ENCODE measurements at regions not wholly inside any gene's neighbourhood (a gene's known extent, or its start where the extent isn't known, plus 50 kb on each side); places are given as distances from the start of the nearest gene placed in this dataset.

DNA sequence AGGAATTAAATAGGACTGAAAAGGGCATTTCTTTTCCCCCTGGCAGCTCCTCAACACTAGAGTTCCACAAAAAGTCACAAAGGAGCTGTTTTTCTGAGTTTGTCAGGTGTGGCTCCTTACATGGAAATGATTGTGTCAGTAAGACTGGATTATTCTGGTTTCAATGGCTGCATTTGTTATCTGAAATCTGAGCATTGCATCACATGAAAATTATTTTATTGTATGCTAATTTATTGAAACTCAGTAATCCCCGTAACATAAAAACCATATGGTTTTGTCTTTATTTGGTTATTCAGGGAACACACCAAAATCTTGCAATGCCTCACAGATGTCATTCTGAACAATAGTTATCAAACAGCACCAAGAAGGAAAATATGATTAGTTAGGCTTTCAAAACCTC, 439.7 kb upstream of the TNP1 start:
- TF ChIP-seq EGR1 (IDR thresholded peaks at IDR 0.05; ENCODE audit: borderline replicate concordance in 1 of 2, low read depth in 2 of 2, low read length in 2 of 2), result no peak
- TF ChIP-seq, protein P1, sequence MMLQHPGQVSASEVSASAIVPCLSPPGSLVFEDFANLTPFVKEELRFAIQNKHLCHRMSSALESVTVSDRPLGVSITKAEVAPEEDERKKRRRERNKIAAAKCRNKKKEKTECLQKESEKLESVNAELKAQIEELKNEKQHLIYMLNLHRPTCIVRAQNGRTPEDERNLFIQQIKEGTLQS (IDR thresholded peaks at IDR 0.05; ENCODE audit: borderline replicate concordance, extremely low read depth, low read depth, low read length), result no peak
- TF ChIP-seq, protein P2, sequence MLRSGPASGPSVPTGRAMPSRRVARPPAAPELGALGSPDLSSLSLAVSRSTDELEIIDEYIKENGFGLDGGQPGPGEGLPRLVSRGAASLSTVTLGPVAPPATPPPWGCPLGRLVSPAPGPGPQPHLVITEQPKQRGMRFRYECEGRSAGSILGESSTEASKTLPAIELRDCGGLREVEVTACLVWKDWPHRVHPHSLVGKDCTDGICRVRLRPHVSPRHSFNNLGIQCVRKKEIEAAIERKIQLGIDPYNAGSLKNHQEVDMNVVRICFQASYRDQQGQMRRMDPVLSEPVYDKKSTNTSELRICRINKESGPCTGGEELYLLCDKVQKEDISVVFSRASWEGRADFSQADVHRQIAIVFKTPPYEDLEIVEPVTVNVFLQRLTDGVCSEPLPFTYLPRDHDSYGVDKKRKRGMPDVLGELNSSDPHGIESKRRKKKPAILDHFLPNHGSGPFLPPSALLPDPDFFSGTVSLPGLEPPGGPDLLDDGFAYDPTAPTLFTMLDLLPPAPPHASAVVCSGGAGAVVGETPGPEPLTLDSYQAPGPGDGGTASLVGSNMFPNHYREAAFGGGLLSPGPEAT (IDR thresholded peaks at IDR 0.05; ENCODE audit: low read depth), result no peak
- no peak for TF ChIP-seq EP300 (IDR thresholded peaks at IDR 0.05; ENCODE audit: borderline replicate concordance in 1 of 2, control insufficient read depth in 1 of 2, low read depth in 2 of 2, low read length in 2 of 2)
- TF ChIP-seq, protein P3, sequence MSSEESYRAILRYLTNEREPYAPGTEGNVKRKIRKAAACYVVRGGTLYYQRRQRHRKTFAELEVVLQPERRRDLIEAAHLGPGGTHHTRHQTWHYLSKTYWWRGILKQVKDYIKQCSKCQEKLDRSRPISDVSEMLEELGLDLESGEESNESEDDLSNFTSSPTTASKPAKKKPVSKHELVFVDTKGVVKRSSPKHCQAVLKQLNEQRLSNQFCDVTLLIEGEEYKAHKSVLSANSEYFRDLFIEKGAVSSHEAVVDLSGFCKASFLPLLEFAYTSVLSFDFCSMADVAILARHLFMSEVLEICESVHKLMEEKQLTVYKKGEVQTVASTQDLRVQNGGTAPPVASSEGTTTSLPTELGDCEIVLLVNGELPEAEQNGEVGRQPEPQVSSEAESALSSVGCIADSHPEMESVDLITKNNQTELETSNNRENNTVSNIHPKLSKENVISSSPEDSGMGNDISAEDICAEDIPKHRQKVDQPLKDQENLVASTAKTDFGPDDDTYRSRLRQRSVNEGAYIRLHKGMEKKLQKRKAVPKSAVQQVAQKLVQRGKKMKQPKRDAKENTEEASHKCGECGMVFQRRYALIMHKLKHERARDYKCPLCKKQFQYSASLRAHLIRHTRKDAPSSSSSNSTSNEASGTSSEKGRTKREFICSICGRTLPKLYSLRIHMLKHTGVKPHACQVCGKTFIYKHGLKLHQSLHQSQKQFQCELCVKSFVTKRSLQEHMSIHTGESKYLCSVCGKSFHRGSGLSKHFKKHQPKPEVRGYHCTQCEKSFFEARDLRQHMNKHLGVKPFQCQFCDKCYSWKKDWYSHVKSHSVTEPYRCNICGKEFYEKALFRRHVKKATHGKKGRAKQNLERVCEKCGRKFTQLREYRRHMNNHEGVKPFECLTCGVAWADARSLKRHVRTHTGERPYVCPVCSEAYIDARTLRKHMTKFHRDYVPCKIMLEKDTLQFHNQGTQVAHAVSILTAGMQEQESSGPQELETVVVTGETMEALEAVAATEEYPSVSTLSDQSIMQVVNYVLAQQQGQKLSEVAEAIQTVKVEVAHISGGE (CRISPR knock-in tag; IDR thresholded peaks at IDR 0.05), result no peak
- TF ChIP-seq FOXK2 (IDR thresholded peaks at IDR 0.05), result no peak
- TF ChIP-seq EZH2 (IDR thresholded peaks at IDR 0.05; ENCODE audit: borderline replicate concordance, control insufficient read depth, low read depth, low read length), result no peak
- TF ChIP-seq, protein P4, sequence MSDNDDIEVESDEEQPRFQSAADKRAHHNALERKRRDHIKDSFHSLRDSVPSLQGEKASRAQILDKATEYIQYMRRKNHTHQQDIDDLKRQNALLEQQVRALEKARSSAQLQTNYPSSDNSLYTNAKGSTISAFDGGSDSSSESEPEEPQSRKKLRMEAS (IDR thresholded peaks at IDR 0.05; ENCODE audit: low read depth, low read length), result no peak
- TF ChIP-seq, protein P5, sequence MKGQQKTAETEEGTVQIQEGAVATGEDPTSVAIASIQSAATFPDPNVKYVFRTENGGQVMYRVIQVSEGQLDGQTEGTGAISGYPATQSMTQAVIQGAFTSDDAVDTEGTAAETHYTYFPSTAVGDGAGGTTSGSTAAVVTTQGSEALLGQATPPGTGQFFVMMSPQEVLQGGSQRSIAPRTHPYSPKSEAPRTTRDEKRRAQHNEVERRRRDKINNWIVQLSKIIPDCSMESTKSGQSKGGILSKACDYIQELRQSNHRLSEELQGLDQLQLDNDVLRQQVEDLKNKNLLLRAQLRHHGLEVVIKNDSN (IDR thresholded peaks at IDR 0.05; ENCODE audit: borderline replicate concordance, extremely low read length, insufficient read depth, low read depth, low read length), result no peak
- TF ChIP-seq, protein P6, sequence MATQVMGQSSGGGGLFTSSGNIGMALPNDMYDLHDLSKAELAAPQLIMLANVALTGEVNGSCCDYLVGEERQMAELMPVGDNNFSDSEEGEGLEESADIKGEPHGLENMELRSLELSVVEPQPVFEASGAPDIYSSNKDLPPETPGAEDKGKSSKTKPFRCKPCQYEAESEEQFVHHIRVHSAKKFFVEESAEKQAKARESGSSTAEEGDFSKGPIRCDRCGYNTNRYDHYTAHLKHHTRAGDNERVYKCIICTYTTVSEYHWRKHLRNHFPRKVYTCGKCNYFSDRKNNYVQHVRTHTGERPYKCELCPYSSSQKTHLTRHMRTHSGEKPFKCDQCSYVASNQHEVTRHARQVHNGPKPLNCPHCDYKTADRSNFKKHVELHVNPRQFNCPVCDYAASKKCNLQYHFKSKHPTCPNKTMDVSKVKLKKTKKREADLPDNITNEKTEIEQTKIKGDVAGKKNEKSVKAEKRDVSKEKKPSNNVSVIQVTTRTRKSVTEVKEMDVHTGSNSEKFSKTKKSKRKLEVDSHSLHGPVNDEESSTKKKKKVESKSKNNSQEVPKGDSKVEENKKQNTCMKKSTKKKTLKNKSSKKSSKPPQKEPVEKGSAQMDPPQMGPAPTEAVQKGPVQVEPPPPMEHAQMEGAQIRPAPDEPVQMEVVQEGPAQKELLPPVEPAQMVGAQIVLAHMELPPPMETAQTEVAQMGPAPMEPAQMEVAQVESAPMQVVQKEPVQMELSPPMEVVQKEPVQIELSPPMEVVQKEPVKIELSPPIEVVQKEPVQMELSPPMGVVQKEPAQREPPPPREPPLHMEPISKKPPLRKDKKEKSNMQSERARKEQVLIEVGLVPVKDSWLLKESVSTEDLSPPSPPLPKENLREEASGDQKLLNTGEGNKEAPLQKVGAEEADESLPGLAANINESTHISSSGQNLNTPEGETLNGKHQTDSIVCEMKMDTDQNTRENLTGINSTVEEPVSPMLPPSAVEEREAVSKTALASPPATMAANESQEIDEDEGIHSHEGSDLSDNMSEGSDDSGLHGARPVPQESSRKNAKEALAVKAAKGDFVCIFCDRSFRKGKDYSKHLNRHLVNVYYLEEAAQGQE (IDR thresholded peaks at IDR 0.05; ENCODE audit: low read depth, low read length), result no peak
- no peak for TF ChIP-seq SIN3A (IDR thresholded peaks at IDR 0.05; ENCODE audit: low read depth, low read length)
- TF ChIP-seq, protein P7, sequence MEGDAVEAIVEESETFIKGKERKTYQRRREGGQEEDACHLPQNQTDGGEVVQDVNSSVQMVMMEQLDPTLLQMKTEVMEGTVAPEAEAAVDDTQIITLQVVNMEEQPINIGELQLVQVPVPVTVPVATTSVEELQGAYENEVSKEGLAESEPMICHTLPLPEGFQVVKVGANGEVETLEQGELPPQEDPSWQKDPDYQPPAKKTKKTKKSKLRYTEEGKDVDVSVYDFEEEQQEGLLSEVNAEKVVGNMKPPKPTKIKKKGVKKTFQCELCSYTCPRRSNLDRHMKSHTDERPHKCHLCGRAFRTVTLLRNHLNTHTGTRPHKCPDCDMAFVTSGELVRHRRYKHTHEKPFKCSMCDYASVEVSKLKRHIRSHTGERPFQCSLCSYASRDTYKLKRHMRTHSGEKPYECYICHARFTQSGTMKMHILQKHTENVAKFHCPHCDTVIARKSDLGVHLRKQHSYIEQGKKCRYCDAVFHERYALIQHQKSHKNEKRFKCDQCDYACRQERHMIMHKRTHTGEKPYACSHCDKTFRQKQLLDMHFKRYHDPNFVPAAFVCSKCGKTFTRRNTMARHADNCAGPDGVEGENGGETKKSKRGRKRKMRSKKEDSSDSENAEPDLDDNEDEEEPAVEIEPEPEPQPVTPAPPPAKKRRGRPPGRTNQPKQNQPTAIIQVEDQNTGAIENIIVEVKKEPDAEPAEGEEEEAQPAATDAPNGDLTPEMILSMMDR (IDR thresholded peaks at IDR 0.05 in 2 of 3, conservative IDR thresholded peaks at IDR 0.05 in 1 of 3; ENCODE audit: control insufficient read depth in 2 of 3, extremely low read depth in 1 of 3, insufficient read depth in 1 of 3, low read depth in 3 of 3, low read length in 3 of 3), result no peak
- TF ChIP-seq CBFB (IDR thresholded peaks at IDR 0.05; ENCODE audit: low read depth), result no peak

All from GM12878 (cell line).